Trophoblast cell (in vitro differentiated cells and primary cell): ENCODE measurements at regions not wholly inside any gene's neighbourhood (a gene's known extent, or its start where the extent isn't known, plus 50 kb on each side); places are given as distances from the start of the nearest gene placed in this dataset.

ENCODE experiments used
- DNase-seq, 2 donors: peaks; one replicate each; pipeline ENCODE4 v3.0.0-alpha.2; 2016
- H2AFZ ChIP-seq: 2 replicates; pipeline ENCODE4 v1.6.1; 2013; ENCODE audit warnings: low read length, moderate library complexity, mild to moderate bottlenecking; ENCODE audit not compliant: insufficient read depth, poor library complexity
- H2AK5ac ChIP-seq: 2 replicates; pipeline ENCODE4 v1.6.1; 2013; ENCODE audit warnings: mild to moderate bottlenecking, low read length
- H2BK120ac ChIP-seq: 2 replicates; pipeline ENCODE4 v1.6.1; 2013; ENCODE audit warnings: low read length, mild to moderate bottlenecking, moderate library complexity; ENCODE audit not compliant: insufficient read depth, poor library complexity
- H2BK12ac ChIP-seq: 2 replicates; pipeline ENCODE4 v1.6.1; 2013; ENCODE audit warnings: mild to moderate bottlenecking, low read length, moderate library complexity
- H2BK5ac ChIP-seq: 2 replicates; pipeline ENCODE4 v1.6.1; 2013; ENCODE audit warnings: low read length, low read depth, moderate library complexity, mild to moderate bottlenecking; ENCODE audit not compliant: poor library complexity
- H3K14ac ChIP-seq: 2 replicates; pipeline ENCODE4 v1.6.1; 2013; ENCODE audit warnings: mild to moderate bottlenecking, low read length
- H3K18ac ChIP-seq: 2 replicates; pipeline ENCODE4 v1.6.1; 2013; ENCODE audit warnings: mild to moderate bottlenecking, low read length
- H3K23ac ChIP-seq: 2 replicates; pipeline ENCODE4 v1.6.1; 2013; ENCODE audit warnings: low read length
- H3K27ac ChIP-seq: 2 replicates; pipeline ENCODE4 v1.5.1; 2013; ENCODE audit warnings: low read depth, mild to moderate bottlenecking, inconsistent platforms, low read length, moderate library complexity
- H3K27me3 ChIP-seq: 2 replicates; pipeline ENCODE4 v1.6.1; 2013; ENCODE audit warnings: inconsistent platforms, mild to moderate bottlenecking, low read length, moderate library complexity; ENCODE audit not compliant: insufficient read depth
- H3K36me3 ChIP-seq, 2 experiments: 1 replicate in 1 of 2; 2 replicates in 1 of 2; pipeline ENCODE4 v1.6.1; 2013; ENCODE audit warnings: low read length in 2 of 2, mild to moderate bottlenecking in 2 of 2, moderate library complexity in 1 of 2; ENCODE audit not compliant: insufficient read depth in 2 of 2, control insufficient read depth in 1 of 2
- H3K4ac ChIP-seq: 2 replicates; pipeline ENCODE4 v1.6.1; 2013; ENCODE audit warnings: low read depth, mild to moderate bottlenecking, low read length, moderate library complexity
- H3K4me1 ChIP-seq, 2 experiments: 1 replicate in 1 of 2; 2 replicates in 1 of 2; pipeline ENCODE4 v1.6.1; 2013; ENCODE audit warnings: low read length in 2 of 2, mild to moderate bottlenecking in 2 of 2, moderate library complexity in 1 of 2; ENCODE audit not compliant: insufficient read depth in 2 of 2, control insufficient read depth in 1 of 2
- H3K4me2 ChIP-seq: 2 replicates; pipeline ENCODE4 v1.6.1; 2013; ENCODE audit warnings: inconsistent platforms, mild to moderate bottlenecking, low read length, moderate library complexity
- H3K4me3 ChIP-seq: 2 replicates; pipeline ENCODE4 v1.5.1; 2013; ENCODE audit warnings: mild to moderate bottlenecking, low read depth, low read length, inconsistent platforms
- H3K79me1 ChIP-seq: one replicate; pipeline ENCODE4 v1.6.1; 2013; ENCODE audit warnings: low read length
- H3K79me2 ChIP-seq: 2 replicates; pipeline ENCODE4 v1.6.1; 2013; ENCODE audit warnings: low read length, mild to moderate bottlenecking; ENCODE audit not compliant: control insufficient read depth, insufficient read depth, poor library complexity
- H3K9ac ChIP-seq: 2 replicates; pipeline ENCODE4 v1.6.1; 2013; ENCODE audit warnings: mild to moderate bottlenecking, low read length
- H3K9me3 ChIP-seq: 2 replicates; pipeline ENCODE4 v1.6.1; 2013; ENCODE audit warnings: low read depth, mild to moderate bottlenecking, control low read depth, inconsistent platforms, low read length; ENCODE audit not compliant: insufficient read depth
- H4K12ac ChIP-seq: 2 replicates; pipeline ENCODE4 v1.6.1; 2013; ENCODE audit warnings: low read depth, mild to moderate bottlenecking, low read length, moderate library complexity
- H4K8ac ChIP-seq: 2 replicates; pipeline ENCODE4 v1.6.1; 2013; ENCODE audit warnings: low read depth, mild to moderate bottlenecking, low read length, moderate library complexity
- H4K91ac ChIP-seq: one replicate; pipeline ENCODE4 v1.6.1; 2013; ENCODE audit warnings: low read depth, mild to moderate bottlenecking, low read length, moderate library complexity
- WGBS: extraction: QIAGEN DNeasy Blood & Tissue Kit; methylation state at CpG from one replicate; pipeline ENCODE4 v1.1.7; 2013; ENCODE audit warnings: missing lambda C conversion rate; ENCODE audit not compliant: insufficient read length, insufficient coverage; ENCODE audit errors: extremely low coverage; 5-methylcytosine and 5-hydroxymethylcytosine counted together

DNA sequence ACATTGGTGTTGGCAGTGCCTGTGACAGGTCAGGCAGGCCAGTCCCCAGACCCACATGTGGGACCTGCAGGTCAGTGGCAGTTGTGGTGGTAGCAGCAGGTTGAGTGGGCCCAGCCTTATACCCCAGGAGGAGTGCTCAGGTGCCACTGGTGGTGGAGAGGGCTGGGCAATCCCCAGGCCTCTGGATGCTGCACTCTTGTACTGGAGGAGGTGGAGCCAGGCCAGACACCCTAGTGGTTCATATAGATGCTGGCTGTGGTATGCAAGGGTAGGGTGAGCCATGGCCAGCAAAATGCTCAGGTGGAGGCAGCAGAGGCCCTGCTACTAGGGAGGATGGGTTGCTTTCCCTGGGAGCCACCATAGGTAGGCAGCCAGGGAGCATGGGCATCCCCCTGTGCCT, 190.4 kb upstream of the TMPO start:
- H4K12ac ChIP-seq: no peak overlapping the region
- no peaks in the 10 kb centered on the region for H3K4me1 ChIP-seq
- H3K27me3 ChIP-seq: no peaks in the 10 kb centered on the region
- H2BK5ac ChIP-seq: no peak overlapping the region
- no peaks in the 10 kb centered on the region for H3K79me1 ChIP-seq
- no peak overlapping the region for H2BK12ac ChIP-seq
- no peak overlapping the region for H3K14ac ChIP-seq
- no peak overlapping the region for H2AK5ac ChIP-seq
- no peak overlapping the region for H3K4me2 ChIP-seq
- H2AFZ ChIP-seq: no peak overlapping the region
- H4K8ac ChIP-seq: no peak overlapping the region
- H2BK120ac ChIP-seq: no peak overlapping the region
- H4K91ac ChIP-seq: no peak overlapping the region
- H3K4ac ChIP-seq: no peak overlapping the region
- DNase-seq: no peak
- H3K18ac ChIP-seq: no peak overlapping the region
- no peaks in the 10 kb centered on the region for H3K9me3 ChIP-seq
- no peaks in the 10 kb centered on the region for H3K79me2 ChIP-seq
- H3K4me3 ChIP-seq: no peak overlapping the region
- no peak overlapping the region for H3K23ac ChIP-seq
- H3K9ac ChIP-seq: no peak overlapping the region
- no peaks in the 10 kb centered on the region for H3K36me3 ChIP-seq
- no peak overlapping the region for H3K27ac ChIP-seq

DNA sequence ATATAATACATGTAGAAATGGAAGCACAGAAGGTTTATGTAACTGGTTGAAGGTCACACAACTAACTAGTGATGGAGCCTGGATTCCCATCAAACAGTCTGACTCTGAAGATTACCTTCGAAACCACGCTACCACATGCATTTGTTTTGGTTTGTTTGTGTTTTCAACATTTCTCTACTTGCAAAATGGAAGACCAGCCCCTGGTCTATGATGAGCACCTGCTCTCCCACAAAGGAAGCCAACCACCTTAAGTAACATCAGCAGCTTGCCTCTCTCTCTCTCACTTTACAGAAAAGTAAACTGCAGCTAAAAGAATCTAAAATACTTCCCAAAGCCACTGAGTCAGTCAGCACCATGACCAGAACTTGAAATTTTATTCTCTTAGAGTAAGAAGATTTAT, 186.9 kb upstream of the TMPO start:
- Histone ChIP-seq H3K79me1 (no peaks in the 10 kb centered on the region), H2AFZ (no peak overlapping the region), H3K9me3 (no peaks in the 10 kb centered on the region), H3K23ac (no peak overlapping the region), H4K12ac (no peak overlapping the region), H3K27me3 (no peaks in the 10 kb centered on the region), H3K14ac (no peak overlapping the region), H3K4me2 (no peak overlapping the region), H2BK5ac (no peak overlapping the region), H2BK120ac (no peak overlapping the region), H3K36me3 (no peaks in the 10 kb centered on the region), H3K4me3 (no peak overlapping the region), H2BK12ac (no peak overlapping the region), H3K9ac (no peak overlapping the region), H3K4ac (no peak overlapping the region), H2AK5ac (no peak overlapping the region), H3K4me1 (no peaks in the 10 kb centered on the region), H3K27ac (no peak overlapping the region), H3K18ac (no peak overlapping the region), H4K8ac (no peak overlapping the region), H3K79me2 (no peaks in the 10 kb centered on the region), H4K91ac (no peak overlapping the region)
- WGBS: no CpG with 5 or more reads among the region's 2 CpGs
- DNase-seq: no peak

DNA sequence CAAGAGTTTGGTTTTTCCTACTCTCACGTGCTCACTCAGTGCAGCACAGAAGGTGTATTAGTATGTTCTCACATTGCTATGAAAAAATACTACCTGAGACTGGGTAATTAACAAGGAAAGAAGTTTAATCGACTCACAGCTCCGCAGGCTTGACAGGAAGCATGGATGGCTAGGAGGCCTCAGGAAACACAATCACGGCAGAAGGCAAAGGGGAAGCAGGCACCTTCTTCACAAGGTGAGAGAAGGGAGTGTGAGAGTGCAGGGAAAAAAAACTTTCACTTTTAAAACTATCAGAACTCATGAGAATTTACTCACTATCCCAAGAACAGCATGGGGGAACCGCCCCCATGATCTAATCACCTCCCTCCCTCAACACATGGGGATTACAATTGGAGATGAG, 185.8 kb upstream of the TMPO start:
- Histone ChIP-seq H3K4ac (no peak overlapping the region), H2AFZ (no peak overlapping the region), H2BK120ac (no peak overlapping the region), H4K8ac (no peak overlapping the region), H3K23ac (no peak overlapping the region), H2AK5ac (no peak overlapping the region), H3K9me3 (no peaks in the 10 kb centered on the region), H3K4me1 (no peaks in the 10 kb centered on the region), H3K79me2 (no peaks in the 10 kb centered on the region), H3K4me3 (no peak overlapping the region), H3K4me2 (no peak overlapping the region), H3K14ac (no peak overlapping the region), H3K18ac (no peak overlapping the region), H3K79me1 (no peaks in the 10 kb centered on the region), H2BK5ac (no peak overlapping the region), H4K12ac (no peak overlapping the region), H3K27ac (no peak overlapping the region), H3K27me3 (no peaks in the 10 kb centered on the region), H4K91ac (no peak overlapping the region), H3K36me3 (no peaks in the 10 kb centered on the region), H3K9ac (no peak overlapping the region), H2BK12ac (no peak overlapping the region)
- no CpG with 5 or more reads among the region's 5 CpGs for WGBS
- DNase-seq: no peak

DNA sequence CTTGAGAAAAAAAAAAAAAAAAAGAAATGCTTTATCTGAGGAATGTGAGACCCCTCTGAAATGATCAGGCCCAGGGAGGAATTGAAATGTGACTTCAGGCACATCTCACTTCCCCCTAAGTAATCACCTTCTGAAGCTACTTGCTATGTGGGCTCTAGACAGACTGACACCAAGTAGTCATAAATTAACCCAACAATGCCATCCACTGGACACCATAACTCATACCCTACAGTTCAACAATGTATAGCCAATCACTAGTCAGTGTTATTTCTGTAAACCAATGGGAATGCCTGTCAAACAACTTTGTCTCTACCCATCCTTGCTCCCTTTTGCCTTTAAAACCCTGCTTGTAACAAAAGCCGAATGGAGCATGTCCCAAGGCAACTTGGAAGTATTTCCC, 182.7 kb upstream of the TMPO start:
- Histone ChIP-seq H3K79me1 (no peaks in the 10 kb centered on the region), H2AK5ac (no peak overlapping the region), H3K4ac (no peak overlapping the region), H3K14ac (no peak overlapping the region), H2AFZ (no peak overlapping the region), H3K4me3 (no peak overlapping the region), H3K4me2 (no peak overlapping the region), H4K91ac (no peak overlapping the region), H3K36me3 (no peaks in the 10 kb centered on the region), H2BK120ac (no peak overlapping the region), H4K8ac (no peak overlapping the region), H4K12ac (no peak overlapping the region), H3K23ac (no peak overlapping the region), H2BK5ac (no peak overlapping the region), H3K4me1 (peaks cover 6% of the 10 kb centered on the region in 2 experiments), H3K9ac (no peak overlapping the region), H3K27me3 (no peaks in the 10 kb centered on the region), H3K18ac (no peak overlapping the region), H3K9me3 (no peaks in the 10 kb centered on the region), H2BK12ac (no peak overlapping the region), H3K27ac (no peak overlapping the region), H3K79me2 (no peaks in the 10 kb centered on the region)
- no CpG with 5 or more reads among the region's 1 CpG for WGBS
- DNase-seq: no peak

DNA sequence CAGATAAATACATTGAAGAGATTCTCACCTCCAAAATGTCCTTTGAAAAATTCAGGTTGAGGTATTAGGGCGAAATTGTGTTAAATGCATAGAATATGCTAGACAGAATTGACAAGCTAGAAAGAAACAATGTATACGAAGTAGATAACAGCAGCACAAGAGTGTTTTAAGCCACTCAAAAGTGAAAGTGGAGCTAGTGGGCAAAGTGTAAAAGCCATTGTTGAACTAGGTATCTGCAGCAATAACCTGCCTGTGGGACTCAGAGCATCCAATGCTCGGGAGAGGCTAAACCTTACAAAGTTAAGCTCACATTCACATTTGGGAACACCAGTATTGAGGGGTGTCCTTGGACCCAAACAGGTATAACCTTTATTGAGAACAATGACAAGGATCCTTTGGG, 180.6 kb upstream of the TMPO start:
- no peaks in the 10 kb centered on the region for H3K9me3 ChIP-seq
- no peaks in the 10 kb centered on the region for H3K27me3 ChIP-seq
- no peak for DNase-seq
- H3K4me3 ChIP-seq: no peak overlapping the region
- H3K79me2 ChIP-seq: no peaks in the 10 kb centered on the region
- H2BK5ac ChIP-seq: no peak overlapping the region
- H2BK12ac ChIP-seq: no peak overlapping the region
- H3K4me1 ChIP-seq: peaks cover 6% of the 10 kb centered on the region in 2 experiments
- H3K4ac ChIP-seq: no peak overlapping the region
- no peak overlapping the region for H2BK120ac ChIP-seq
- no peaks in the 10 kb centered on the region for H3K36me3 ChIP-seq
- H3K23ac ChIP-seq: no peak overlapping the region
- H3K9ac ChIP-seq: no peak overlapping the region
- no peak overlapping the region for H3K4me2 ChIP-seq
- WGBS: no CpG with 5 or more reads among the region's 3 CpGs
- no peak overlapping the region for H4K91ac ChIP-seq
- H4K8ac ChIP-seq: no peak overlapping the region
- no peak overlapping the region for H3K27ac ChIP-seq
- no peak overlapping the region for H2AFZ ChIP-seq
- H2AK5ac ChIP-seq: no peak overlapping the region
- no peak overlapping the region for H4K12ac ChIP-seq
- H3K14ac ChIP-seq: no peak overlapping the region
- H3K79me1 ChIP-seq: no peaks in the 10 kb centered on the region
- no peak overlapping the region for H3K18ac ChIP-seq
